Common myeloid progenitor, CD34-positive (primary cell): ENCODE measurements at regions not wholly inside any gene's neighbourhood (a gene's known extent, or its start where the extent isn't known, plus 50 kb on each side); places are given as distances from the start of the nearest gene placed in this dataset.
A peak's percentile ranks its signal among the peaks of the same experiment; 100 is the strongest.

Experiments used
- CTCF ChIA-PET: fragments of 350-600 bp; sonication (Branson Sonifier 250); formaldehyde crosslinking; loops from one replicate; lab custom pipeline; 2021; ENCODE audit warnings: antibody characterized with exemption; lab: Charles Lee
- POLR2A ChIA-PET: fragments of 350-600 bp; sonication (Branson Sonifier 250); formaldehyde crosslinking; loops from one replicate; lab custom pipeline; 2021; ENCODE audit warnings: antibody characterized with exemption; lab: Charles Lee
- DNase-seq, 3 donors: peaks; one replicate each; pipeline versions ENCODE4 v3.0.0 to v3.0.0-alpha.2; 2013
- H3K27ac ChIP-seq, 2 experiments: 1 replicate in 1 of 2; 2 replicates in 1 of 2; pipeline ENCODE4 v1.7.0; 2013; ENCODE audit warnings: inconsistent platforms in 2 of 2, low read length in 2 of 2, mild to moderate bottlenecking in 2 of 2, low read depth in 1 of 2, moderate library complexity in 1 of 2; ENCODE audit not compliant: severe bottlenecking in 2 of 2, insufficient read depth in 1 of 2, poor library complexity in 1 of 2
- H3K27me3 ChIP-seq, 5 experiments: replicated peaks in 2 of 5; 1 replicate in 3 of 5; 2 replicates in 2 of 5; pipeline versions ENCODE4 v1.6.1 to v1.7.0; 2013; ENCODE audit warnings: low read length in 4 of 5, mild to moderate bottlenecking in 2 of 5, moderate library complexity in 2 of 5, inconsistent platforms in 1 of 5; ENCODE audit not compliant: insufficient read depth in 5 of 5, control insufficient read depth in 4 of 5
- H3K36me3 ChIP-seq, 4 experiments: 1 replicate in 2 of 4; 2 replicates in 2 of 4; pipeline versions ENCODE4 v1.6.1 to v1.7.0; 2013; ENCODE audit warnings: low read length in 3 of 4, control low read depth in 1 of 4, mild to moderate bottlenecking in 1 of 4; ENCODE audit not compliant: control insufficient read depth in 4 of 4, insufficient read depth in 4 of 4
- H3K4me1 ChIP-seq, 4 experiments: 1 replicate in 3 of 4; 2 replicates in 1 of 4; pipeline versions ENCODE4 v1.6.1 to v1.7.1; 2013; ENCODE audit warnings: low read length in 3 of 4, mild to moderate bottlenecking in 3 of 4, control low read depth in 1 of 4, inconsistent platforms in 1 of 4, moderate library complexity in 1 of 4; ENCODE audit not compliant: control insufficient read depth in 4 of 4, insufficient read depth in 4 of 4; ENCODE audit errors: control extremely low read depth in 1 of 4
- H3K4me3 ChIP-seq, 7 experiments: 1 replicate in 4 of 7; 2 replicates in 3 of 7; pipeline versions ENCODE4 v1.5.1 to v1.7.0; 2013; ENCODE audit warnings: mild to moderate bottlenecking in 7 of 7, low read length in 6 of 7, moderate library complexity in 6 of 7, inconsistent platforms in 2 of 7, low read depth in 2 of 7, control low read depth in 1 of 7; ENCODE audit not compliant: insufficient read depth in 4 of 7, control insufficient read depth in 1 of 7; ENCODE audit errors: extremely low read depth in 1 of 7
- H3K9me3 ChIP-seq, 5 experiments: 1 replicate in 4 of 5; 2 replicates in 1 of 5; pipeline versions ENCODE4 v1.6.1 to v1.7.1; 2013; ENCODE audit warnings: low read length in 4 of 5, mild to moderate bottlenecking in 2 of 5, inconsistent platforms in 1 of 5, low read depth in 1 of 5, moderate library complexity in 1 of 5; ENCODE audit not compliant: control insufficient read depth in 4 of 5, insufficient read depth in 2 of 5; ENCODE audit errors: control extremely low read depth in 1 of 5
- WGBS: methylation state at CpG from one replicate; pipeline ENCODE4 v1.1.5; 2013; ENCODE audit not compliant: insufficient coverage; 5-methylcytosine and 5-hydroxymethylcytosine counted together

- H3K9me3 ChIP-seq = no peaks in the 10 kb centered on the region
- no peak for DNase-seq
- H3K27ac ChIP-seq = no peak overlapping the region
- ChIA-PET POLR2A (no interaction called here), CTCF (no interaction called here)
- no peak overlapping the region for H3K4me3 ChIP-seq
- H3K27me3 ChIP-seq = no peaks in the 10 kb centered on the region
- no peaks in the 10 kb centered on the region for H3K4me1 ChIP-seq
- H3K36me3 ChIP-seq = no peaks in the 10 kb centered on the region
- 82% methylated on average over 5 of the region's 5 CpGs for WGBS
These were observed 106.6 kb upstream of the CDH6 start for GRCh38 chr5:31086839-31087415.

GRCh38 chr5:31084871-31085270 is 108.6 kb upstream of the CDH6 start:
- no peaks in the 10 kb centered on the region for H3K4me1 ChIP-seq
- H3K9me3 ChIP-seq = no peaks in the 10 kb centered on the region
- 91% methylated on average over 5 of the region's 5 CpGs for WGBS
- H3K36me3 ChIP-seq = no peaks in the 10 kb centered on the region
- no peak overlapping the region for H3K4me3 ChIP-seq
- CTCF ChIA-PET = no interaction called here
- no peaks in the 10 kb centered on the region for H3K27me3 ChIP-seq
- no peak for DNase-seq
- H3K27ac ChIP-seq = no peak overlapping the region
- POLR2A ChIA-PET = no interaction called here

- ChIA-PET CTCF (no interaction called here), POLR2A (no interaction called here)
- 100% methylated on average over 2 of the region's 2 CpGs for WGBS
- Histone ChIP-seq H3K36me3 (no peaks in the 10 kb centered on the region), H3K4me3 (no peak overlapping the region), H3K9me3 (no peaks in the 10 kb centered on the region), H3K27me3 (no peaks in the 10 kb centered on the region), H3K4me1 (no peaks in the 10 kb centered on the region), H3K27ac (no peak overlapping the region)
- DNase-seq = no peak
These were observed 110.1 kb upstream of the CDH6 start for GRCh38 chr5:31083364-31083763.

- Histone ChIP-seq H3K9me3 (peaks cover 0 to 3% (median 0%) of the 10 kb centered on the region in 5 experiments), H3K36me3 (no peaks in the 10 kb centered on the region), H3K27ac (no peak overlapping the region), H3K4me3 (no peak overlapping the region), H3K27me3 (no peaks in the 10 kb centered on the region), H3K4me1 (no peaks in the 10 kb centered on the region)
- WGBS = 100% methylated on average over 1 of the region's 2 CpGs
- ChIA-PET CTCF (no interaction called here), POLR2A (no interaction called here)
- DNase-seq = no peak
These were observed 113.8 kb upstream of the CDH6 start for GRCh38 chr5:31079668-31080067.

GRCh38 chr5:31078956-31079355 is 114.5 kb upstream of the CDH6 start:
- WGBS = 89% methylated on average over 3 of the region's 3 CpGs
- no peak overlapping the region for H3K27ac ChIP-seq
- peaks cover 0 to 3% (median 0%) of the 10 kb centered on the region in 5 experiments for H3K9me3 ChIP-seq
- H3K27me3 ChIP-seq = no peaks in the 10 kb centered on the region
- no peak overlapping the region for H3K4me3 ChIP-seq
- ChIA-PET POLR2A (no interaction called here), CTCF (no interaction called here)
- no peaks in the 10 kb centered on the region for H3K36me3 ChIP-seq
- DNase-seq = peak; percentile 2 to 11 (median 7)
- H3K4me1 ChIP-seq = no peaks in the 10 kb centered on the region

GRCh38 chr5:31075981-31076380 is 117.5 kb upstream of the CDH6 start:
- H3K27me3 ChIP-seq = no peaks in the 10 kb centered on the region
- no peak overlapping the region for H3K27ac ChIP-seq
- ChIA-PET CTCF (no interaction called here), POLR2A (no interaction called here)
- DNase-seq = no peak
- no peaks in the 10 kb centered on the region for H3K36me3 ChIP-seq
- whole genome bisulfite sequencing = 96% methylated on average over 6 of the region's 6 CpGs
- peaks cover 0 to 3% (median 0%) of the 10 kb centered on the region in 5 experiments for H3K9me3 ChIP-seq
- no peaks in the 10 kb centered on the region for H3K4me1 ChIP-seq
- H3K4me3 ChIP-seq = no peak overlapping the region

- 93% methylated on average over 1 of the region's 1 CpG for WGBS
- Histone ChIP-seq H3K36me3 (no peaks in the 10 kb centered on the region), H3K4me1 (no peaks in the 10 kb centered on the region), H3K27ac (no peak overlapping the region), H3K9me3 (no peaks in the 10 kb centered on the region), H3K4me3 (no peak overlapping the region), H3K27me3 (no peaks in the 10 kb centered on the region)
- CTCF ChIA-PET = no interaction called here
- POLR2A ChIA-PET = no interaction called here
- no peak for DNase-seq
These were observed 125.2 kb upstream of the CDH6 start for GRCh38 chr5:31068287-31068686.
